Stimulated activated CD8-positive, alpha-beta memory T cell treated with anti-CD3 and anti-CD28 coated beads, Interleukin-4, amount 100 ng/mL, for 4 hours (primary cell): ENCODE measurements at regions not wholly inside any gene's neighbourhood (a gene's known extent, or its start where the extent isn't known, plus 50 kb on each side); places are given as distances from the start of the nearest gene placed in this dataset.

Experiments
- DNase-seq, 2 donors: peaks; one replicate each; pipeline ENCODE4 v3.0.0-alpha.2; 2020; ENCODE audit warnings: low read depth in 2 of 2, low spot score in 1 of 2

DNA sequence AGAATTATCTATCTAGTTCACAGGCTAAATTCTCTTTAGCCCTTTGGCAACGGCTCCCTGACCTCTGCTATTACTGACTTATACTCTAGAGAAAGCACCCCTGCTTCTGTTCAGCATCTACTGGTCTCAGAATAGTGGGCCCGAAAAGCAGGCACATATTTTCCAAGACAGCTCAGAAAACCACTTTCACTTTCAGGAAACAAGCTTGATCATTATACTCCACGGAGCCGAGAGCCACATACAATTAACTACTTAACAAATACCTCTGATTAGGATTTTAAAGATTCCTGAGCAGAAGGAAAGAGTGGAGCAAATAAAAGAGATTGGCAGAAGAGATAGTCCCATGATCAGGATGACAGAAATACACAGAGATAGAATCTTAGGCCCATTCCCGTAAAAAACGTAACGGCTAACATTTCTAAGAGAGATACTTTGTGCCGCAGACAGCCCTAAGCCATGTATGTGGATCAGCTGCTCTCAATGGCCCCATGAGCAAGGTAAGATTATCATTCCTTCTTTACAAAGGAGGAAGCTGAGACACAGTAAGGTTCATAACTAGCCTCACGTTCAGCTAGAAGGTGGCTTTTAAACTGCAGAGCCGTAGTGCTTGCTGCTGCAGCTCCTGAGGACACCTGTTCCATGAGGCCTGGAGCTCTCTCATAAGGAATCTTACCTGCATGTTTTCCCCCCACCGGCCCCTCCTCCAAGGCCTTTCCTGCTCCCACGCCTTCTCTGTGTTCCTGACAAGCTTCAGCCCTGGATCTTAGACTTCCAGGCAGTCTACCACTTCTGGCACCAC is 227.2 kb downstream of the FOXO1 start:
- DNase-seq = no peak

DNA sequence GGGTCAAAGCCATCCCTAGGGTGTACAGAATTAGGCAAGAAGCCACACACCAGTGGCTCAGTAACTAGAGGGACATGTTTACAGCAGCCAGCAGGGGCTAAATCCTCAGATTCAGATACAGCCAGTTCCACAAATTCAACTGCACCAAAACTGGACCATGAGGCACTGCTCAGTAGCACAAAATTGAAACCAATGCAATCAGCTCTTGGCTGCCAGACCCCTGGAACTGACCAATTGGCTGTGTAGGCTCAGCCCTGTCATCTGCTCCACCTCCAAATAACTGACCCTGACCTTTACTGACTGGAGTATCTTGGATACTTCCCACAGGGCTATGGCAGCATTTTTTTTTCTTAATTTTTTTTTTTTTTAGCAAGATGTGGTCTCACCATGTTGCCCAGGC is 226.5 kb downstream of the FOXO1 start:
- DNase-seq = no peak

- DNase-seq = no peak
Observed at GRCh38 chr13:40440990-40441820, 225.2 kb downstream of the FOXO1 start.

- DNase-seq = no peak
Observed at GRCh38 chr13:40442231-40442630, 224.2 kb downstream of the FOXO1 start.

GRCh38 chr13:40442826-40443225 is 223.6 kb downstream of the FOXO1 start:
- no peak for DNase-seq

- DNase-seq = no peak
Observed at GRCh38 chr13:40444241-40444640, 222.2 kb downstream of the FOXO1 start.

GRCh38 chr13:40445557-40445990 is 220.9 kb downstream of the FOXO1 start:
- no peak for DNase-seq

DNA sequence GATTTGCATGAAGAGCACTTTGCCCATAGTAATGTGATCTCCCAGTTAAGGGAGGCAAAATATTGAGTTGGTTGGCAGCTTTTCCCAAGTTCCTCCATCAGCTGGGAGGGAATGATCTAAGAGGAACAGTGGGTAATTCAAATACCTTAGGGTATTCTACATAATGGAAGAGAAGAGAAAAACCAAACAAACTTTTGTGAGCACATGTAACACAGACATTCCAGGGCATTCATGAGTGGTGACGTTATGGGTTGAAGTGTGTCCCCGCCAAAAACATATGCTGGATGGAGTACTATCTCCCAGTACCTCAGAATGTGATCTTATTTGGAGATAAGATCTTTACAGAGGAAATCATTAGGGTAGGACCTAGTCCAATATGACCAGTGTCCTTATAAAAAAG is 220.1 kb downstream of the FOXO1 start:
- no peak for DNase-seq

DNA sequence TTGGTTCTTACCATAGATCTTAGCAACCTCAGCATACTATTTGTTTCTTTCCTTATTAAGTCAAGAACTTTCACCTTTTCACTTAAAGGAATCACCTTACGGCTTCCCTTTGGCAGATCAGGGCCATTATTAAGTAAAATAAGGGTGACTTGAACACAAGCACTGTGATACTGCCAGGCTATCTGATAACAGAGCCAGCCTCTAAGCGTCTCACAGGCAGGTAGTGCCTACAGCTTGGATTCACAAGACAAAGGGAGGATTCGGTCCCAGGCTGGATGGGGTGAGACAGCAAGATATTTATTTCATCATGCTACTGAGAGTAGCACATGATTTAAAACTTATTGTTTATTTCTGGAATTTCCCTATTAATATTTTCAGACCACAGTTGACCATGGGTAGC is 218.6 kb downstream of the FOXO1 start:
- DNase-seq = no peak

DNA sequence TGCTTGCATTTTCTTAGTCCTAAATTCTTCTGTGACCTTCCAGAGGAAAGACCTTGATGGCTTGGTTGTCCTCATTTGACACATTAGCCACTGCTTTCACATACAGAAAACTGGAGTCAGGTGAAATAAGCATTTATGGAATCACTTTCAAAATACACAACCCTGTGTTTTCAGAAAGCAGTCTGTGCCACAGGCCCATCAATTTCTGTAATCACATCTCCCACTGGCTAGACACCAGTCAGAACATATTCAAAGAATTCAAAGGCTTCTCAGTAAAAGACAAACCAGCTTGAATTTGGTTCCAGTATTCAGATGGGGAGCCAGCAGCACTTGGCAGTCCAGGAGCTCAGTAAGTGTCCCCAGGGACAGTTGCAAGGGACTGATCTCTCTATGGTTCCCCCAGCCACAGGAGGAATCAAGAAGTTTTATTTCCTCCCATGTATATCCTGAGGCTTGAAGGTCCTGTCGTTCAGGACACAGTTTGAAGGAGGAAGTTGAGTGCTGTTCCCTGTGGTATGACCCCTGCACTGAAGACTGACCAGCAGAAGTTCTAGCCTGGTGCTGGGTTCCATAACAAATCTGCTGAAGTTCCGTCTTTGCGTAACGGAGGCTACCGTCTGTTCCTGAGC is 214.3 kb downstream of the FOXO1 start:
- DNase-seq = no peak

DNA sequence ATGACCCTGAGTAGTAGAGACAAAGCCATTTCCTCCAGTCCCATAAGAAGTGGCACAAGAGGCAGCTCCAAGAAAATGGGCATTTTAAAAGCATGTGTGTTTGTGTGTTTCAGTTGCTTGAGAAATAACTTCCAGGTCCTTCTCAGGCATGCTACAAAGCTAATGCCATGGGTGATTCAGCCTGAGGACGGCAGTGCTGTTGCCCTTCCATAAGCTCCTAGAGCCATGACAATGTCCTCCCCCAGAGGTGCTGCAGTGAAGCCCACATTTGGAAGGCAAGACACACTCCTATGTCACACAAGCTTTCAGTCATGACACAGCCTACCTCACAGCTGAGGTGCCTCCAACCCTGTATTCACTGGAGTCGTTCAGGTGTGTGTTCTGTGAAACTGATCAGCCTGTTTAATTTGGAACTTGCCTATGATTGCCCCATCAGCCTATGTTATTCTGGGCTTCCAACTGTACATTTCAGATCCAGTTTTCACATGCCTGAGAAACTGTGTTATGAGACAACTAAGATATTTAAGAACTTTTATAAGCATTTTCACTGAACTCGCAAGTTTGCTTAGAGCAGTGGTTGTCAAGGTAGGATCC is 213.6 kb downstream of the FOXO1 start:
- DNase-seq = no peak

- no peak for DNase-seq
Observed at GRCh38 chr13:40453351-40454021, 213.0 kb downstream of the FOXO1 start.

GRCh38 chr13:40456397-40456953 is 210.0 kb downstream of the FOXO1 start:
- DNase-seq = no peak

GRCh38 chr13:40456979-40457553 is 209.4 kb downstream of the FOXO1 start:
- no peak for DNase-seq

DNA sequence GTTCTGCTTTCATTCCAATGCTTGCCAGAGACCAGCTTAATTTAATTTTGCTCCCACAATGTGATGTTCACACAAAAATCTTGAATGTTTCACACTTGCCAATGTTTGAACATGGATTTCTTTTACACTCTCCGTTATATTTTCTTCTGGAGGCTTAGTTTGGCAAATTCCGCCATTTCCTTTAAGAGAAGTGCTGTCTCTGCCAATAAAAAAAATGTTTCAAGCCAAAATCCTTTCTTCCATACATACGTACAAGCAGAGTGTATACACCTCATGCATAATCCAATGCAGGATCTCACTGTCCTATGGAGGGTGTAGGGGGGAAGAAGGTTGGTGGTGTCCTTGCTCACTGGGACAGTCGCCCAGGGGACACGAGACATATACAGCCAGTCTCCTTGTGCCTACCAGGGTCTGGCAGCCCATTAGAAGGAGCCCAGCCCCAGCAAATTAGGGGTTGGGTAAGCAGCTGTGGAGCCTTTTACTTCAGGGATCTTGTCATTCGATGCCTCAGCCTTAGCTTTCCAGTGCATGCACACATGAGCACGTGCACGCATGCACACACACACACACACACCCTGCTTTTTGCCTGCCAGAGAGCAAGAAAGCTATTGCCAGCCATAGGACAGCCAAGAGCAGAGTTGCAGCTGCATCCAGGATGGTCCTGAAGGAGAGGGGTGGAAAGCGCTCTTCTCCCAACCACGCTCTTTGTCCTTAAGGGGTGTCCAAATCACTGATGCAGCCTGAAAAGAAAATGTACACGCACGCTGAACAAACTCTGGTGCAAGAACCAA is 208.3 kb downstream of the FOXO1 start:
- no peak for DNase-seq

DNA sequence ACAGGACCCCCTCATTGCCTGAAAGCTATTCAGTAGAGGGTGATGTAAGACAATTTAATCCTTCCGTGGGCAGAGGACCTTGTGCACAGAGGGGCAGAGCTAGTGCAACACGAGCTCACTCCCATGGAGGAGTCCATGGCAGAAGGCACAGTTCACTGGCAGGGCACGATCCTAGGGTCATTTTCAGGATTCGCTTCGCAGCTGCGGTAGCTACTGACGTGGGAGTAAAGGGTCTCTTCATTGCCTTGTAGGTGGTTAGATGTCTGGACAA is 207.8 kb downstream of the FOXO1 start:
- DNase-seq = no peak

GRCh38 chr13:40460116-40460515 is 206.3 kb downstream of the FOXO1 start:
- no peak for DNase-seq

DNA sequence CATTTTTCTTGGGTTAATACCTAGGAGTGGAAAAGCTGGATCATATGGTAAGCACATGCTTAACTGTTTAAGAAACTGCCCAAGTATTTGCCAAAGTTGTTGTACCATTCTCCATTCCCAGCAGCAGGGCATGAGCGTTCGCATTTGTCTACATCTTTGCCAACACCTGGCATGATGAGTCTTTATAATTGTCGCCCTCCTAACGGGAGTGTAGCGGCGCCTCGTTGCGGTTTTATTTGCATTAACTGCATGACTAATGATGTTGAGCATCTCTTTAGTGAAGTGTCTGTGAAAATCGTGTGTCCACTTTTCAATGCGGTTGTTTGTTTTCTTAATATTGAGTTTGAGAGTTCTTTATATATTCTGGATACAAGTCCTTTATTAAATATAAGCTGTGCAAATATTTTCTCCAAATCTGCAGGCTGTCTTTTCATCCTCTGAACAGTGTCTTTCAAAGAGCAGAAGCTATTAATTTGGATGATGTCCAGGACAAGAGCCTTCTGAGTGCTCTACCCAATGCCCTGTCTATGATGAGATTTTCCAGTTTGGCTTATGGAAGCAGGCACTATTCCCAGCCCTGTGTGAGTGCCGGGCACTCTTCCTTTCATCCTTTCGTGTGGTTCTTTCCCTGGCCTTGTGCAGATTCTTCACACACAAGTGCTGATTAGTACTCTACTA is 202.0 kb downstream of the FOXO1 start:
- DNase-seq = no peak

DNA sequence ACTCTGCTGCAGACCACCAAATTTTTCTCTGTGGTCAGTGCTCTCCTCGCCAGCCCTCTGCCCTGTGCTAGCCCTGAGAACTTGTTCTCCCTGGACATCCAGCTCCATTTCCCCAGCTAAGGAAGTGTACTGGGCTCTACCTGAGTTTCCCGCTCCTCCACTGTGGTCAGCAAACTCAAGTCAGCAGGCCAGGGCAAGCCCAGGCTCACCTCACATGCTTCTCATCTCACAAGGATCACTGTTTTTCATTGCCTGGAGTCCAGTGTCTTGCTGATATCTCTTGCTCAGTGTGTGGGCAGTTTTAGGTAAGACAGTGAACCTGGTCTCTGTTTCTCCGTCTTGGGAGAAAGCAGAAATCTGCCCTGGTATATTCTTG is 201.4 kb downstream of the FOXO1 start:
- no peak for DNase-seq
